Mononuclear cell (primary cell): ENCODE measurements at regions not wholly inside any gene's neighbourhood (a gene's known extent, or its start where the extent isn't known, plus 50 kb on each side); places are given as distances from the start of the nearest gene placed in this dataset.
"Not testable (repeated sequence)": the region's sequence is repeated elsewhere in the genome, so short reads cannot be mapped to it uniquely, and the experiment has no call there.

Experiments
- H3K27me3 ChIP-seq: 2 replicates; pipeline ENCODE4 v1.6.0; 2011; ENCODE audit warnings: low read length, control low read depth; ENCODE audit not compliant: insufficient read depth
- H3K4me1 ChIP-seq: 2 replicates; pipeline ENCODE4 v1.5.1; 2011; ENCODE audit warnings: mild to moderate bottlenecking, low read length, control low read depth; ENCODE audit not compliant: insufficient read depth
- H3K4me3 ChIP-seq: 2 replicates; pipeline ENCODE4 v1.5.1; 2011; ENCODE audit warnings: mild to moderate bottlenecking, low read length, moderate library complexity
- H3K9me3 ChIP-seq: 2 replicates; pipeline ENCODE4 v1.5.1; 2011; ENCODE audit warnings: low read depth, mild to moderate bottlenecking, control low read depth, low read length

GRCh38 chr1:217141711-217142110 is 418.5 kb upstream of the ESRRG start:
- H3K27me3 ChIP-seq: peaks cover 54% of the 10 kb centered on the region
- H3K9me3 ChIP-seq: no peaks in the 10 kb centered on the region
- H3K4me1 ChIP-seq: no peaks in the 10 kb centered on the region
- H3K4me3 ChIP-seq: no peak overlapping the region

GRCh38 chr1:217140041-217140901 is 417.0 kb upstream of the ESRRG start:
- H3K27me3 ChIP-seq: peaks cover 65% of the 10 kb centered on the region
- H3K4me3 ChIP-seq: no peak overlapping the region
- H3K9me3 ChIP-seq: no peaks in the 10 kb centered on the region
- H3K4me1 ChIP-seq: no peaks in the 10 kb centered on the region

- H3K27me3 ChIP-seq: peaks cover 72% of the 10 kb centered on the region
- no peaks in the 10 kb centered on the region for H3K4me1 ChIP-seq
- no peaks in the 10 kb centered on the region for H3K9me3 ChIP-seq
- H3K4me3 ChIP-seq: no peak overlapping the region
Observed at GRCh38 chr1:217139513-217139912, 416.3 kb upstream of the ESRRG start.

GRCh38 chr1:217138799-217139466 is 415.7 kb upstream of the ESRRG start:
- Histone ChIP-seq H3K9me3 (no peaks in the 10 kb centered on the region), H3K27me3 (peaks cover 77% of the 10 kb centered on the region), H3K4me1 (no peaks in the 10 kb centered on the region), H3K4me3 (no peak overlapping the region)

- Histone ChIP-seq H3K9me3 (no peaks in the 10 kb centered on the region), H3K4me3 (no peak overlapping the region), H3K4me1 (no peaks in the 10 kb centered on the region), H3K27me3 (peaks cover 83% of the 10 kb centered on the region)
Observed at GRCh38 chr1:217138173-217138765, 415.0 kb upstream of the ESRRG start.

GRCh38 chr1:217137210-217137881 is 414.1 kb upstream of the ESRRG start:
- Histone ChIP-seq H3K27me3 (peaks cover 79% of the 10 kb centered on the region), H3K4me3 (no peak overlapping the region), H3K9me3 (no peaks in the 10 kb centered on the region), H3K4me1 (no peaks in the 10 kb centered on the region)

GRCh38 chr1:217136895-217137205 is 413.6 kb upstream of the ESRRG start:
- H3K27me3 ChIP-seq: peaks cover 77% of the 10 kb centered on the region
- no peaks in the 10 kb centered on the region for H3K4me1 ChIP-seq
- H3K4me3 ChIP-seq: no peak overlapping the region
- no peaks in the 10 kb centered on the region for H3K9me3 ChIP-seq

- no peaks in the 10 kb centered on the region for H3K9me3 ChIP-seq
- no peaks in the 10 kb centered on the region for H3K4me1 ChIP-seq
- peaks cover 73% of the 10 kb centered on the region for H3K27me3 ChIP-seq
- no peak overlapping the region for H3K4me3 ChIP-seq
Observed at GRCh38 chr1:217135987-217136894, 413.0 kb upstream of the ESRRG start.

- H3K4me3 ChIP-seq: no peak overlapping the region
- H3K4me1 ChIP-seq: no peaks in the 10 kb centered on the region
- no peaks in the 10 kb centered on the region for H3K9me3 ChIP-seq
- H3K27me3 ChIP-seq: peaks cover 66% of the 10 kb centered on the region
Observed at GRCh38 chr1:217135569-217135915, 412.3 kb upstream of the ESRRG start.

GRCh38 chr1:217134857-217135568 is 411.8 kb upstream of the ESRRG start:
- Histone ChIP-seq H3K4me1 (no peaks in the 10 kb centered on the region), H3K9me3 (no peaks in the 10 kb centered on the region), H3K4me3 (no peak overlapping the region), H3K27me3 (peaks cover 61% of the 10 kb centered on the region)

GRCh38 chr1:217133958-217134856 is 411.0 kb upstream of the ESRRG start:
- Histone ChIP-seq H3K4me3 (no peak overlapping the region), H3K27me3 (peaks cover 55% of the 10 kb centered on the region), H3K4me1 (no peaks in the 10 kb centered on the region), H3K9me3 (no peaks in the 10 kb centered on the region)

- no peaks in the 10 kb centered on the region for H3K9me3 ChIP-seq
- peaks cover 44% of the 10 kb centered on the region for H3K27me3 ChIP-seq
- no peaks in the 10 kb centered on the region for H3K4me1 ChIP-seq
- H3K4me3 ChIP-seq: no peak overlapping the region
Observed at GRCh38 chr1:217133092-217133491, 409.9 kb upstream of the ESRRG start.

GRCh38 chr1:217123340-217123739 is 400.1 kb upstream of the ESRRG start:
- H3K27me3 ChIP-seq, H3K4me3 ChIP-seq, H3K9me3 ChIP-seq, H3K4me1 ChIP-seq: not testable (repeated sequence)
